ACC112 (cell line): ENCODE measurements at regions not wholly inside any gene's neighbourhood (a gene's known extent, or its start where the extent isn't known, plus 50 kb on each side); places are given as distances from the start of the nearest gene placed in this dataset.
A peak's percentile ranks its signal among the peaks of the same experiment; 100 is the strongest.

Experiments
- H2AFZ ChIP-seq: fragments of 200-600 bp; sonication (generic); one replicate; pipeline ENCODE4 v1.6.0; 2017; ENCODE audit warnings: antibody characterized with exemption, low read length; ENCODE audit not compliant: unreplicated experiment
- H3K27ac ChIP-seq: fragments of 200-600 bp; sonication (generic); 2 replicates; pipeline ENCODE4 v1.5.1; 2014; ENCODE audit warnings: low read depth, mild to moderate bottlenecking, antibody characterized with exemption, low read length, moderate library complexity
- H3K27me3 ChIP-seq: fragments of 200-600 bp; sonication (generic); 2 replicates; pipeline ENCODE4 v1.6.1; 2014; ENCODE audit warnings: mild to moderate bottlenecking, antibody characterized with exemption, low read length, moderate library complexity, mixed read lengths; ENCODE audit not compliant: insufficient read depth
- H3K36me3 ChIP-seq: fragments of 200-600 bp; sonication (generic); 2 replicates; pipeline ENCODE4 v1.6.1; 2016; ENCODE audit warnings: mild to moderate bottlenecking, antibody characterized with exemption, low read length, moderate library complexity, mixed read lengths; ENCODE audit not compliant: insufficient read depth
- H3K4me1 ChIP-seq: fragments of 200-600 bp; sonication (generic); one replicate; pipeline ENCODE4 v1.6.1; 2016; ENCODE audit warnings: low read length, mixed read lengths; ENCODE audit not compliant: insufficient read depth, unreplicated experiment, control insufficient read depth
- H3K4me3 ChIP-seq: fragments of 200-600 bp; sonication (generic); 2 replicates; pipeline ENCODE4 v1.5.1; 2014; ENCODE audit warnings: mild to moderate bottlenecking, low read depth, low read length
- H3K79me2 ChIP-seq: fragments of 200-600 bp; sonication (generic); one replicate; pipeline ENCODE4 v1.6.0; 2016; ENCODE audit warnings: low read length; ENCODE audit not compliant: control insufficient read depth, unreplicated experiment, insufficient read depth

DNA sequence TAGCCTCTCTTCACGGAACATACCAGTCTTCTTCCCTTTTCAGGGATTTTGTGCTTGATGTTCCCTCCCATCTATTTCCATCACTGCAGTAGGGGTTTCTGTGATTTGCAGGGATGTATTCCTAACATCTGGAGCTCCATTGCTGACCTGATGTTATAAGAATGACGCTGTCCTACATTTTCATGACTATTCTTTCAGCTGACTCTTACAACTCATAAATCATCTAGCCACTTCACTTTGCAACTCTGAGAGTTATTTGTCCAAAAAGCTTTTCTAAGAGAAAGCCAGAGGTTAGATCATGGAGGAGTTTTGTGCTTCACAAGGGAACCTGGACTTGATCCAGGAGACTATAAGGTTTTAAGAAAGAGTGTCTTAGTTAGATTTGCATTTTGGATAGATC is 116.6 kb upstream of the FAR2 start:
- Histone ChIP-seq H2AFZ (no peak overlapping the region), H3K4me3 (no peak overlapping the region), H3K4me1 (no peaks in the 10 kb centered on the region), H3K79me2 (no peaks in the 10 kb centered on the region), H3K27me3 (peaks cover 22% of the 10 kb centered on the region), H3K36me3 (no peaks in the 10 kb centered on the region), H3K27ac (no peak overlapping the region)

DNA sequence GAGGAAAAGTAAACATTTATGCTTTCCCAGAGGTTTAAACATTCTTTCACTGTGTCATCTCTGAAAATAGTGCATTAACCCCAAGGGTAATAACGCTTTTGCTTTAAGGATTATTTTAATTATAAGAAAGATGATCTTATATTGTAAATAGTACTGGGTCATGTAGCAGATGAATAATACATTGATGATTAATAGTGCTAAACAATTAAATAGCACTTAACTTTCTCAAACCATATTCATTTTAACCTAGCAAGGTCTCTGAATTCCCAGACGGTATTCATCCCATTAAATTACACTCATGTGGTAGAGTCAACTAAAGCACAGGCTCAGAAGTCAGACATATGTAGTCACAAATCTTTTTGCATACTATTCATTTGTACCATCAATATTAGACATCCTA is 115.6 kb upstream of the FAR2 start:
- H3K4me3 ChIP-seq, result no peak overlapping the region
- no peak overlapping the region for H2AFZ ChIP-seq
- H3K36me3 ChIP-seq, result no peaks in the 10 kb centered on the region
- no peaks in the 10 kb centered on the region for H3K79me2 ChIP-seq
- no peak overlapping the region for H3K27ac ChIP-seq
- H3K27me3 ChIP-seq, result peaks cover 22% of the 10 kb centered on the region
- no peaks in the 10 kb centered on the region for H3K4me1 ChIP-seq

DNA sequence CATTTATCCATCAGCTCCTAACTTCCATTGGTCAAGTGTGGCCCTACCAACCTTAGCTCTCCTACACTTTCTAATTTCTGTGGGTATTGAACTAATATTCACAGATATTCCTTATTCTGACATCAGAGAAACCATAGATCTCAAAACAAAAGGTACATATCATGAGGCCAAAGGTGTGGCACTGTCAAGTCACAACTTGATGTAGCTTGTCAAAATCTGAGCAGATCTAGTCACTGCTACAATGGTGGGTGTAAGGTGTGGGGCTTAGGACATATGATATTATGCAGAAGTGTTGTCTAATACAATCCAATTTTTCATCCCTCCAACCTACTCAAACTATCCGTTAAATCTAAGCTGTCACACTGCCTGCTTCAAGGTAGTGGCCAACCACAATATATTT is 114.0 kb upstream of the FAR2 start:
- Histone ChIP-seq H3K27ac (no peak overlapping the region), H3K79me2 (no peaks in the 10 kb centered on the region), H3K27me3 (peaks cover 22% of the 10 kb centered on the region), H3K4me1 (no peaks in the 10 kb centered on the region), H2AFZ (no peak overlapping the region), H3K36me3 (no peaks in the 10 kb centered on the region), H3K4me3 (no peak overlapping the region)

GRCh38 chr12:29039013-29039412 is 110.1 kb upstream of the FAR2 start:
- H3K4me1 ChIP-seq, result peaks cover 22% of the 10 kb centered on the region
- H2AFZ ChIP-seq, result no peak overlapping the region
- H3K36me3 ChIP-seq, result no peaks in the 10 kb centered on the region
- peaks cover 3% of the 10 kb centered on the region for H3K27me3 ChIP-seq
- no peak overlapping the region for H3K27ac ChIP-seq
- H3K79me2 ChIP-seq, result no peaks in the 10 kb centered on the region
- no peak overlapping the region for H3K4me3 ChIP-seq

- Histone ChIP-seq H3K27me3 (no peaks in the 10 kb centered on the region), H3K4me3 (peak overlapping the region; percentile 15; the same call in 1 of the 2 replicates), H3K79me2 (no peaks in the 10 kb centered on the region), H3K36me3 (no peaks in the 10 kb centered on the region), H3K27ac (peak overlapping the region; percentile 48), H3K4me1 (peaks cover 22% of the 10 kb centered on the region), H2AFZ (peak overlapping the region; percentile 34)
These were observed 107.5 kb upstream of the FAR2 start for GRCh38 chr12:29041621-29042020.

GRCh38 chr12:29043069-29043468 is 106.0 kb upstream of the FAR2 start:
- Histone ChIP-seq H3K79me2 (no peaks in the 10 kb centered on the region), H3K27me3 (no peaks in the 10 kb centered on the region), H2AFZ (no peak overlapping the region), H3K4me1 (peaks cover 22% of the 10 kb centered on the region), H3K4me3 (no peak overlapping the region), H3K27ac (peak overlapping the region; percentile 24; the same call in 1 of the 2 replicates), H3K36me3 (no peaks in the 10 kb centered on the region)

DNA sequence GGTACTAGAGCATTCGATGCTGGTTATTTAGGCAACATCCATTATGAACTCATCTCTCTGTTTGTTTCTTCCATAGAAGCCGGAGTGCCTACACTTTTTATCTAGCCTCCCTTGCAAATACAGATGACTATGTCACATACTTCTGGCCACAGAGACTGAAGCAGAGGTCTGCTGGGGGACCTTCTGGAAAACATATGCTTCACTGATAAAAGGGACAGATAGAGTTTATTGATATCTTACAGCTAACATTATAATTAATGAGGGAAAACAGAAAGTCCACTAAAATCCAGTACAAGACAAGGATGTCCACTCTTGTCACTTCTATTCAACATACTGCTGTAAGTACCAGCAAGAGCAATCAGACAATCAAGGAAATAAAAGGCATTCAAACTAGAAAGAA is 104.3 kb upstream of the FAR2 start:
- no peaks in the 10 kb centered on the region for H3K79me2 ChIP-seq
- no peak overlapping the region for H3K27ac ChIP-seq

GRCh38 chr12:29048787-29049186 is 100.3 kb upstream of the FAR2 start:
- H3K79me2 ChIP-seq, result no peaks in the 10 kb centered on the region
- no peaks in the 10 kb centered on the region for H3K27me3 ChIP-seq
- no peaks in the 10 kb centered on the region for H3K4me1 ChIP-seq
- H3K4me3 ChIP-seq, result no peak overlapping the region
- H3K27ac ChIP-seq, result no peak overlapping the region
- no peaks in the 10 kb centered on the region for H3K36me3 ChIP-seq
- H2AFZ ChIP-seq, result no peak overlapping the region

More for the DNA sequence above, 104.3 kb upstream of the FAR2 start:
- Histone ChIP-seq H3K27me3 (no peaks in the 10 kb centered on the region), H2AFZ (no peak overlapping the region), H3K36me3 (no peaks in the 10 kb centered on the region), H3K4me3 (no peak overlapping the region), H3K4me1 (peaks cover 22% of the 10 kb centered on the region)

DNA sequence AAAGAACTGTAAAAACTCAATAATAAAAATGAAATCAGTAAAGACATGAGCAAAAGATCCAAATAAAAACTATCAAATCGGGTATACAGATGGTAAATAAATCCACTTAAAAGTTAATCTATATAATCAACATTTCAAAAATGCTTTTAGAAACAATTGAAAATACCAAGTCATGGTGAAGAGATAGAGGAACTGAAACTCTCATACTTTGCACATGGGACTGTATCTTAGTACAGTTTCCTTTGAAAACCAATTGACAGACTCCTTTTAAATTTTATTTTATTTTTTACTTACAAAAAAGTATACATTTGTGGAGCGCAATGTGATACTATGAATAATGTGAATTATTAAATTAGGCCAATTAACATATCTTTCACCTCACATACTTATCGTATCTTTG is 98.6 kb upstream of the FAR2 start:
- no peak overlapping the region for H2AFZ ChIP-seq
- no peak overlapping the region for H3K4me3 ChIP-seq
- no peaks in the 10 kb centered on the region for H3K36me3 ChIP-seq
- no peaks in the 10 kb centered on the region for H3K4me1 ChIP-seq
- no peak overlapping the region for H3K27ac ChIP-seq
- H3K79me2 ChIP-seq, result no peaks in the 10 kb centered on the region
- no peaks in the 10 kb centered on the region for H3K27me3 ChIP-seq

DNA sequence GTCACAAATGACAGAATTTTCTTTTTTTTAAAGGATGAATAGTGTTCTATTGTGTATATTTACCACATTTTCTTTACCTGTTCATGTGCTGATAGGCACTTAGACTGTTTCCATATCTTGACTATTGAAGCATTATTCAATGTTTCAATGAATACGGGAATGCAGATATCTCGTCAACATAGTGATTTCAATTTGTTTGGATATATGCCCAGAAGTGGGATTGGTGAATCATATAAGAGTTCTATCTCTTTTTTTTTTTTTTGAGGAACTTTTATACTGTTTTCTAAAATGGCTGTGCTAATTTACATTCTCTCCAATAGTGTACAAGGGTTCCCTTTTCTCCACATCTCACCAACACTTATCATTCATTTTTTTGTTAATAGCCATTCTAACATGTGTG is 97.9 kb upstream of the FAR2 start:
- Histone ChIP-seq H3K4me3 (no peak overlapping the region), H3K36me3 (no peaks in the 10 kb centered on the region), H3K4me1 (no peaks in the 10 kb centered on the region), H3K79me2 (no peaks in the 10 kb centered on the region), H3K27ac (no peak overlapping the region), H3K27me3 (no peaks in the 10 kb centered on the region), H2AFZ (no peak overlapping the region)

GRCh38 chr12:29053567-29053966 is 95.5 kb upstream of the FAR2 start:
- no peaks in the 10 kb centered on the region for H3K79me2 ChIP-seq
- H3K4me3 ChIP-seq, result no peak overlapping the region
- no peaks in the 10 kb centered on the region for H3K36me3 ChIP-seq
- H3K27me3 ChIP-seq, result no peaks in the 10 kb centered on the region
- no peak overlapping the region for H3K27ac ChIP-seq
- H2AFZ ChIP-seq, result no peak overlapping the region
- H3K4me1 ChIP-seq, result no peaks in the 10 kb centered on the region
